ENCODE measurements at regions not wholly inside any gene's neighbourhood (a gene's known extent, or its start where the extent isn't known, plus 50 kb on each side); places are given as distances from the start of the nearest gene placed in this dataset.

DNA sequence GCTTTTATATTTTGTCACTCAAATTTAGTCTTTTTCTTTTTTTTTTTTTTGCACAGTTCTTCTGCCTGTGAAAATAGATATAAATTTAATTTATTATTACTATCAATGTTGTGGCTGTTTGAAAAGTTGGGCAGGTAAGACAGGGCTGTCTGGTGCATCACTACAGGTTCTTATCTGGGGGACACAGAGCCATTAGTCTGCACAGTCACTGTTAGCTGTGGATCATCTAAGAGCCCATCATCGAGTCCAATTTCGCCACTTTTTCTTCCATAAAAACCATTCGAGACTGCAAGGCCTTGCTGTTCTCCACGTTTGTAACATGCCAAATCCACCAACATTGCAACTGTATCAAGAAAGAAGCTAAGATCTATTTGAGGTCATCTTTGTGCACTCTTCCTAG, 325.6 kb upstream of the UMPS start:
- TF ChIP-seq, protein P1, sequence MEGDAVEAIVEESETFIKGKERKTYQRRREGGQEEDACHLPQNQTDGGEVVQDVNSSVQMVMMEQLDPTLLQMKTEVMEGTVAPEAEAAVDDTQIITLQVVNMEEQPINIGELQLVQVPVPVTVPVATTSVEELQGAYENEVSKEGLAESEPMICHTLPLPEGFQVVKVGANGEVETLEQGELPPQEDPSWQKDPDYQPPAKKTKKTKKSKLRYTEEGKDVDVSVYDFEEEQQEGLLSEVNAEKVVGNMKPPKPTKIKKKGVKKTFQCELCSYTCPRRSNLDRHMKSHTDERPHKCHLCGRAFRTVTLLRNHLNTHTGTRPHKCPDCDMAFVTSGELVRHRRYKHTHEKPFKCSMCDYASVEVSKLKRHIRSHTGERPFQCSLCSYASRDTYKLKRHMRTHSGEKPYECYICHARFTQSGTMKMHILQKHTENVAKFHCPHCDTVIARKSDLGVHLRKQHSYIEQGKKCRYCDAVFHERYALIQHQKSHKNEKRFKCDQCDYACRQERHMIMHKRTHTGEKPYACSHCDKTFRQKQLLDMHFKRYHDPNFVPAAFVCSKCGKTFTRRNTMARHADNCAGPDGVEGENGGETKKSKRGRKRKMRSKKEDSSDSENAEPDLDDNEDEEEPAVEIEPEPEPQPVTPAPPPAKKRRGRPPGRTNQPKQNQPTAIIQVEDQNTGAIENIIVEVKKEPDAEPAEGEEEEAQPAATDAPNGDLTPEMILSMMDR (IDR thresholded peaks at IDR 0.05): no peak
- TF ChIP-seq EP300 (IDR thresholded peaks at IDR 0.05): no peak
- TF ChIP-seq POLR2A (IDR thresholded peaks at IDR 0.05): no peak
